ENCODE measurements at regions not wholly inside any gene's neighbourhood (a gene's known extent, or its start where the extent isn't known, plus 50 kb on each side); places are given as distances from the start of the nearest gene placed in this dataset.
"Not testable (repeated sequence)": the region's sequence is repeated elsewhere in the genome, so short reads cannot be mapped to it uniquely, and the experiment has no call there.

- no peak for DNase-seq (ENCODE audit: low spot score)
Observed at GRCh38 chr6:56803594-56803993, 151.3 kb upstream of the BEND6 start.

- no peak for DNase-seq (ENCODE audit: low spot score)
Observed at GRCh38 chr6:56802584-56802983, 152.3 kb upstream of the BEND6 start.

GRCh38 chr6:56799989-56800388 is 154.9 kb upstream of the BEND6 start:
- no peak for DNase-seq (ENCODE audit: low spot score)

- no peak for DNase-seq (ENCODE audit: low spot score)
Observed at GRCh38 chr6:56798163-56798562, 155.5 kb upstream of the DST start.

GRCh38 chr6:56796196-56796532 is 153.5 kb upstream of the DST start:
- DNase-seq (ENCODE audit: low spot score), result no peak

GRCh38 chr6:56795466-56796195 is 152.9 kb upstream of the DST start:
- no peak for DNase-seq (ENCODE audit: low spot score)

- no peak for DNase-seq (ENCODE audit: low spot score)
Observed at GRCh38 chr6:56794421-56794820, 151.7 kb upstream of the DST start.

- no peak for DNase-seq (ENCODE audit: low spot score)
Observed at GRCh38 chr6:56793938-56794337, 151.2 kb upstream of the DST start.

- DNase-seq (ENCODE audit: low spot score), result no peak
Observed at GRCh38 chr6:56790414-56790813, 147.7 kb upstream of the DST start.

GRCh38 chr6:56789879-56790278 is 147.2 kb upstream of the DST start:
- no peak for DNase-seq (ENCODE audit: low spot score)

GRCh38 chr6:56789342-56789741 is 146.7 kb upstream of the DST start:
- DNase-seq (ENCODE audit: low spot score), result no peak

GRCh38 chr6:56787209-56787608 is 144.5 kb upstream of the DST start:
- DNase-seq (ENCODE audit: low spot score), result no peak

GRCh38 chr6:56786256-56786655 is 143.6 kb upstream of the DST start:
- DNase-seq (ENCODE audit: low spot score), result no peak

GRCh38 chr6:56785536-56785935 is 142.8 kb upstream of the DST start:
- DNase-seq (ENCODE audit: low spot score), result not testable (repeated sequence)

- DNase-seq (ENCODE audit: low spot score), result not testable (repeated sequence)
Observed at GRCh38 chr6:56780109-56780508, 137.4 kb upstream of the DST start.

GRCh38 chr6:56778503-56778902 is 135.8 kb upstream of the DST start:
- not testable (repeated sequence) for DNase-seq (ENCODE audit: low spot score)

- DNase-seq (ENCODE audit: low spot score), result no peak
Observed at GRCh38 chr6:56775498-56776166, 132.9 kb upstream of the DST start.

GRCh38 chr6:56772737-56773184 is 130.1 kb upstream of the DST start:
- DNase-seq (ENCODE audit: low spot score), result no peak

GRCh38 chr6:56771929-56772607 is 129.4 kb upstream of the DST start:
- DNase-seq (ENCODE audit: low spot score), result no peak

GRCh38 chr6:56771189-56771588 is 128.5 kb upstream of the DST start:
- DNase-seq (ENCODE audit: low spot score), result no peak

- DNase-seq (ENCODE audit: low spot score), result no peak
Observed at GRCh38 chr6:56770011-56770520, 127.4 kb upstream of the DST start.

GRCh38 chr6:56767892-56768531 is 125.3 kb upstream of the DST start:
- no peak for DNase-seq (ENCODE audit: low spot score)

- no peak for DNase-seq (ENCODE audit: low spot score)
Observed at GRCh38 chr6:56767435-56767834, 124.7 kb upstream of the DST start.
